ENCODE measurements at regions not wholly inside any gene's neighbourhood (a gene's known extent, or its start where the extent isn't known, plus 50 kb on each side); places are given as distances from the start of the nearest gene placed in this dataset.

DNA sequence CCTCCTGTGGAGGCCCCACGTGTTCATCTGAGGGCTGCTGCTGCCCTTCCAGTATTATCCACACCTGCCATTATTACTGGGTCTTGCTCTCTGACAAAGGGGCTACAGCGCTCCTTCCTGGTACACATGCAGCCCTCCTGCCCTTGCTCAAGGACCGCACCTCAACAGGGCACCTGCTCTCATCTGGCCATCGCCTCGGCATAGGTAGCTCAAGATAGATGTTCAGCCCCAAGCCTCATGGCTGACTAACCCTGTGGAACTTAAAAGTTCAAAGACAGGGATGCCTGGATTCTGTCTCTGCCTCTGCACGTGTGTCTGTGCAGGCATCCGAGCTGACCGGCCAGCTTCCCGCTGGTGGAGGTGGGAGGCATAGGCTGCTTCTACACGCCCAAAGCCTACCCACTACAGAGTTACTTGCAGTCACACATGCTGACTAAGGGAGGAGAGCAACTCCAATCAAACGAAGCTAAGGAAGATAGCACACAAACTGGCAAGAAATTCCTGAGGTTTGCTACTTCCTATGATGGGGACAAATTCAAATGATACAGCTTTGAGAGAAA is 152.5 kb upstream of the ATP10A start:
- TF ChIP-seq ZNF510 (tag by site-specific recombination; IDR thresholded peaks at IDR 0.05; ENCODE audit: insufficient replicate concordance), result no peak
- TF ChIP-seq ZNF561 (tag by site-specific recombination; IDR thresholded peaks at IDR 0.05; ENCODE audit: borderline replicate concordance), result no peak
- TF ChIP-seq, protein P1, sequence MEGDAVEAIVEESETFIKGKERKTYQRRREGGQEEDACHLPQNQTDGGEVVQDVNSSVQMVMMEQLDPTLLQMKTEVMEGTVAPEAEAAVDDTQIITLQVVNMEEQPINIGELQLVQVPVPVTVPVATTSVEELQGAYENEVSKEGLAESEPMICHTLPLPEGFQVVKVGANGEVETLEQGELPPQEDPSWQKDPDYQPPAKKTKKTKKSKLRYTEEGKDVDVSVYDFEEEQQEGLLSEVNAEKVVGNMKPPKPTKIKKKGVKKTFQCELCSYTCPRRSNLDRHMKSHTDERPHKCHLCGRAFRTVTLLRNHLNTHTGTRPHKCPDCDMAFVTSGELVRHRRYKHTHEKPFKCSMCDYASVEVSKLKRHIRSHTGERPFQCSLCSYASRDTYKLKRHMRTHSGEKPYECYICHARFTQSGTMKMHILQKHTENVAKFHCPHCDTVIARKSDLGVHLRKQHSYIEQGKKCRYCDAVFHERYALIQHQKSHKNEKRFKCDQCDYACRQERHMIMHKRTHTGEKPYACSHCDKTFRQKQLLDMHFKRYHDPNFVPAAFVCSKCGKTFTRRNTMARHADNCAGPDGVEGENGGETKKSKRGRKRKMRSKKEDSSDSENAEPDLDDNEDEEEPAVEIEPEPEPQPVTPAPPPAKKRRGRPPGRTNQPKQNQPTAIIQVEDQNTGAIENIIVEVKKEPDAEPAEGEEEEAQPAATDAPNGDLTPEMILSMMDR (tag by site-specific recombination; IDR thresholded peaks at IDR 0.05), result no peak
- TF ChIP-seq ZNF747 (tag by site-specific recombination; IDR thresholded peaks at IDR 0.05), result no peak
- TF ChIP-seq, protein P2, sequence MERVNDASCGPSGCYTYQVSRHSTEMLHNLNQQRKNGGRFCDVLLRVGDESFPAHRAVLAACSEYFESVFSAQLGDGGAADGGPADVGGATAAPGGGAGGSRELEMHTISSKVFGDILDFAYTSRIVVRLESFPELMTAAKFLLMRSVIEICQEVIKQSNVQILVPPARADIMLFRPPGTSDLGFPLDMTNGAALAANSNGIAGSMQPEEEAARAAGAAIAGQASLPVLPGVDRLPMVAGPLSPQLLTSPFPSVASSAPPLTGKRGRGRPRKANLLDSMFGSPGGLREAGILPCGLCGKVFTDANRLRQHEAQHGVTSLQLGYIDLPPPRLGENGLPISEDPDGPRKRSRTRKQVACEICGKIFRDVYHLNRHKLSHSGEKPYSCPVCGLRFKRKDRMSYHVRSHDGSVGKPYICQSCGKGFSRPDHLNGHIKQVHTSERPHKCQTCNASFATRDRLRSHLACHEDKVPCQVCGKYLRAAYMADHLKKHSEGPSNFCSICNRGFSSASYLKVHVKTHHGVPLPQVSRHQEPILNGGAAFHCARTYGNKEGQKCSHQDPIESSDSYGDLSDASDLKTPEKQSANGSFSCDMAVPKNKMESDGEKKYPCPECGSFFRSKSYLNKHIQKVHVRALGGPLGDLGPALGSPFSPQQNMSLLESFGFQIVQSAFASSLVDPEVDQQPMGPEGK (tag by site-specific recombination; IDR thresholded peaks at IDR 0.05), result no peak
- no peak for TF ChIP-seq MYNN (tag by site-specific recombination; IDR thresholded peaks at IDR 0.05; ENCODE audit: borderline replicate concordance)
- no peak for TF ChIP-seq ZNF211 (tag by site-specific recombination; IDR thresholded peaks at IDR 0.05; ENCODE audit: low read depth)
- no peak for TF ChIP-seq TRIM28 (IDR thresholded peaks at IDR 0.05; ENCODE audit: borderline replicate concordance, low read length)
- TF ChIP-seq ZNF521 (tag by site-specific recombination; IDR thresholded peaks at IDR 0.05), result no peak
- TF ChIP-seq, protein P3, sequence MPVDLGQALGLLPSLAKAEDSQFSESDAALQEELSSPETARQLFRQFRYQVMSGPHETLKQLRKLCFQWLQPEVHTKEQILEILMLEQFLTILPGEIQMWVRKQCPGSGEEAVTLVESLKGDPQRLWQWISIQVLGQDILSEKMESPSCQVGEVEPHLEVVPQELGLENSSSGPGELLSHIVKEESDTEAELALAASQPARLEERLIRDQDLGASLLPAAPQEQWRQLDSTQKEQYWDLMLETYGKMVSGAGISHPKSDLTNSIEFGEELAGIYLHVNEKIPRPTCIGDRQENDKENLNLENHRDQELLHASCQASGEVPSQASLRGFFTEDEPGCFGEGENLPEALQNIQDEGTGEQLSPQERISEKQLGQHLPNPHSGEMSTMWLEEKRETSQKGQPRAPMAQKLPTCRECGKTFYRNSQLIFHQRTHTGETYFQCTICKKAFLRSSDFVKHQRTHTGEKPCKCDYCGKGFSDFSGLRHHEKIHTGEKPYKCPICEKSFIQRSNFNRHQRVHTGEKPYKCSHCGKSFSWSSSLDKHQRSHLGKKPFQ (tag by site-specific recombination; IDR thresholded peaks at IDR 0.05), result no peak
- no peak for TF ChIP-seq ZNF132 (tag by site-specific recombination; IDR thresholded peaks at IDR 0.05; ENCODE audit: borderline replicate concordance)

Data from HEK293 (cell line).